Endothelial cell of umbilical vein (primary cell): ENCODE measurements at regions not wholly inside any gene's neighbourhood (a gene's known extent, or its start where the extent isn't known, plus 50 kb on each side); places are given as distances from the start of the nearest gene placed in this dataset.

Experiments used
- BruUV-seq: library from RNA; stranded (reverse); fragments of 400-500 nt; replicated peaks from 2 replicates; lab custom pipeline; 2021; lab: Mats Ljungman, UMichigan
- CTCF ChIA-PET: fragments of 300-600, 350-600 bp; sonication (Branson Sonifier 250); formaldehyde crosslinking; loops from one replicate; lab custom pipeline; 2021; ENCODE audit warnings: antibody characterized with exemption, inconsistent platforms; lab: Charles Lee
- POLR2A ChIA-PET: fragments of 300-600, 350-600 bp; sonication (Branson Sonifier 250); formaldehyde crosslinking; loops from one replicate; lab custom pipeline; 2021; ENCODE audit warnings: antibody characterized with exemption, inconsistent platforms; lab: Charles Lee
- DNase-seq: peaks from one replicate; pipeline ENCODE4 v3.0.0-alpha.2; 2011; ENCODE audit warnings: low read depth, low spot score
- FAIRE-seq: peaks from 2 replicates; lab custom pipeline; 2011; peaks lifted over from hg19 to GRCh38; lab: Jason Lieb, UNC
- H2AFZ ChIP-seq: 2 replicates; pipeline ENCODE4 v1.6.0; 2012; ENCODE audit warnings: low read depth, low read length, control low read depth, inconsistent platforms
- H3K27ac ChIP-seq: 2 replicates; pipeline ENCODE4 v1.5.1; 2011; ENCODE audit warnings: low read depth, mild to moderate bottlenecking, control low read depth, low read length, moderate library complexity; ENCODE audit not compliant: insufficient read depth
- H3K27me3 ChIP-seq, 2 experiments: 2 replicates each; pipeline versions ENCODE4 v1.6.0 to v1.6.1; 2011; ENCODE audit warnings: low read length in 2 of 2, mixed read lengths in 1 of 2; ENCODE audit not compliant: control insufficient read depth in 2 of 2, insufficient read depth in 2 of 2
- H3K36me3 ChIP-seq, 2 experiments: 2 replicates in 1 of 2; 3 replicates in 1 of 2; pipeline ENCODE4 v1.5.1; 2011; ENCODE audit warnings: low read length in 2 of 2, mild to moderate bottlenecking in 1 of 2, moderate library complexity in 1 of 2; ENCODE audit not compliant: control insufficient read depth in 2 of 2, insufficient read depth in 2 of 2; ENCODE audit errors: extremely low read depth in 1 of 2
- H3K4me1 ChIP-seq: 3 replicates; pipeline ENCODE4 v1.5.1; 2011; ENCODE audit warnings: mild to moderate bottlenecking, low read length; ENCODE audit not compliant: control insufficient read depth, insufficient read depth; ENCODE audit errors: extremely low read depth
- H3K4me2 ChIP-seq: 2 replicates; pipeline ENCODE4 v1.6.1; 2011; ENCODE audit warnings: low read length, control low read depth, mixed read lengths; ENCODE audit not compliant: insufficient read depth
- H3K4me3 ChIP-seq, 3 experiments: fragments of 200-600 bp in 1 of 3; sonication (generic), shearing (Covaris generic) in 1 of 3; replicated peaks in 1 of 3; 2 replicates each; pipeline ENCODE4 v1.5.1; 2011 to 2016; ENCODE audit warnings: control low read depth in 3 of 3, low read length in 3 of 3, mild to moderate bottlenecking in 2 of 3, inconsistent platforms in 1 of 3, low read depth in 1 of 3, moderate library complexity in 1 of 3; ENCODE audit not compliant: insufficient read depth in 1 of 3
- H3K79me2 ChIP-seq: 2 replicates; pipeline ENCODE4 v1.6.0; 2012; ENCODE audit warnings: low read length, inconsistent platforms; ENCODE audit not compliant: control insufficient read depth, insufficient read depth
- H3K9ac ChIP-seq: replicated peaks from 2 replicates; pipeline ENCODE3; 2011; ENCODE audit warnings: low read length, control low read depth; ENCODE audit not compliant: insufficient read depth; ENCODE audit errors: extremely low read depth
- H3K9me1 ChIP-seq: replicated peaks from 3 replicates; pipeline ENCODE4 v1.6.0; 2011; ENCODE audit warnings: mild to moderate bottlenecking, low read length; ENCODE audit not compliant: control insufficient read depth, insufficient read depth; ENCODE audit errors: extremely low read depth
- H3K9me3 ChIP-seq: replicated peaks from 2 replicates; pipeline ENCODE4 v1.5.1; 2012; ENCODE audit warnings: low read length, inconsistent platforms; ENCODE audit not compliant: control insufficient read depth, insufficient read depth
- H4K20me1 ChIP-seq: replicated peaks from 2 replicates; pipeline ENCODE3; 2011; ENCODE audit warnings: mild to moderate bottlenecking, low read length; ENCODE audit not compliant: control insufficient read depth, insufficient read depth; ENCODE audit errors: extremely low read depth
- EZH2 ChIP-seq: IDR thresholded peaks from 2 replicates; pipeline ENCODE4 v1.6.1; 2012; ENCODE audit warnings: borderline replicate concordance, low read depth, mild to moderate bottlenecking, moderate library complexity, low read length, inconsistent platforms; ENCODE audit not compliant: severe bottlenecking
- FOS ChIP-seq: IDR thresholded peaks from 2 replicates; pipeline ENCODE4 v1.6.1; 2011; ENCODE audit warnings: mild to moderate bottlenecking, low read length, moderate library complexity, borderline replicate concordance; ENCODE audit not compliant: insufficient read depth
- GATA2 ChIP-seq: IDR thresholded peaks from 2 replicates; pipeline ENCODE4 v1.7.0; 2011; ENCODE audit warnings: low read depth, mild to moderate bottlenecking, moderate library complexity, mixed read lengths, low read length; ENCODE audit not compliant: insufficient read length, insufficient read depth
- JUN ChIP-seq: IDR thresholded peaks from 2 replicates; pipeline ENCODE4 v1.6.1; 2011; ENCODE audit warnings: borderline replicate concordance, low read depth; ENCODE audit not compliant: insufficient read length, insufficient read depth
- MAX ChIP-seq: IDR thresholded peaks from 2 replicates; pipeline ENCODE4 v1.6.1; 2011; ENCODE audit not compliant: insufficient read depth, insufficient read length
- MYC ChIP-seq: IDR thresholded peaks from one replicate; pipeline ENCODE4 v1.6.1; 2011; ENCODE audit warnings: mild to moderate bottlenecking, low read depth, low read length
- POLR2A ChIP-seq: IDR thresholded peaks from 2 replicates; pipeline ENCODE4 v1.6.1; 2012; ENCODE audit warnings: low read depth, mild to moderate bottlenecking, control low read depth, low read length
- POLR2AphosphoS5 ChIP-seq: IDR thresholded peaks from 2 replicates; pipeline ENCODE4 v1.6.1; 2012; ENCODE audit warnings: low read depth, mild to moderate bottlenecking, control low read depth, low read length, moderate library complexity; ENCODE audit not compliant: insufficient read depth
- dilution Hi-C: fragments of 300-500 bp; cut with MboI; formaldehyde crosslinking; loops from one replicate; pipeline ENCODE4 v1.15.0; 2019; ENCODE audit warnings: low sequenced_read_pairs; ENCODE audit not compliant: extremely low pct_ligation_motif_present
- intact Hi-C: fragments of 100-400 bp; cut with micrococcal nuclease; formaldehyde crosslinking; loops from one replicate; pipeline ENCODE4 v1.10.0; 2022
- TF ChIP-seq, protein P1 (sequence below), 2 donors: IDR thresholded peaks; 1 replicate in 1 of 2; 2 replicates in 1 of 2; pipeline ENCODE4 v1.5.1; 2011; ENCODE audit warnings: low read length in 2 of 2, mild to moderate bottlenecking in 2 of 2, moderate library complexity in 2 of 2, control low read depth in 1 of 2, inconsistent platforms in 1 of 2, low read depth in 1 of 2; ENCODE audit not compliant: insufficient read depth in 1 of 2; ENCODE audit errors: extremely low read depth in 1 of 2

DNA sequence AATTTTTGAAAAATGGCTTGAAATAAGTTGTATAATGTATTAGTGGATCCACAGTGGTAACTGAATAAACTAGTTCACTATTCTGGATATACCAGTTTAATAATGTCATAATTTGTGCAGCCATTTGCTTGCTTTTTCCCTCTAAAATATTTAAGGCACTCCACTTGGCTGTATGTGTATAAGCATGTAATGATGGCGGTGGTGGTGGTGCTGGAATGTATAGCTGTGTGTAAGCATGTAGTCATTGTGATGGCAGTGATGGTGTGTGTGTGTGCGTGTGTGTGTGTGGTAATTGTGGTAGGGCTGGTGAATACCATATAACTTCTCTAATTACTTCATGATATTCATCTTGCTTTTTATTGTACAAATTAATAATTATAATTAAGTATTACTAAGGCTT, 89.2 kb upstream of the HIVEP1 start:
- DNase-seq (no peak), FAIRE-seq (no peak)
- POLR2A ChIA-PET: no interaction called here
- Histone ChIP-seq H3K4me2 (no peak overlapping the region), H3K79me2 (no peaks in the 10 kb centered on the region), H3K4me1 (peaks cover 2% of the 10 kb centered on the region), H3K9me3 (no peaks in the 10 kb centered on the region), H3K27me3 (no peaks in the 10 kb centered on the region), H3K27ac (no peak overlapping the region), H3K9ac (no peak overlapping the region), H2AFZ (no peak overlapping the region), H3K4me3 (no peak overlapping the region), H3K9me1 (no peaks in the 10 kb centered on the region), H4K20me1 (no peaks in the 10 kb centered on the region), H3K36me3 (no peaks in the 10 kb centered on the region)
- CTCF ChIA-PET: interaction anchor here (1.2 kb wide), 1 partner anchor 971 kb away, joined by 3 read pairs; no protein-coding TSS in a partner anchor
- intact Hi-C loops (no loop called here), dilution Hi-C loops (no loop called here)
- TF ChIP-seq GATA2 (no peak), JUN (no peak), POLR2A (no peak), FOS (no peak), EZH2 (no peak), MAX (no peak), POLR2AphosphoS5 (no peak), MYC (no peak)
- TF ChIP-seq, protein P1, sequence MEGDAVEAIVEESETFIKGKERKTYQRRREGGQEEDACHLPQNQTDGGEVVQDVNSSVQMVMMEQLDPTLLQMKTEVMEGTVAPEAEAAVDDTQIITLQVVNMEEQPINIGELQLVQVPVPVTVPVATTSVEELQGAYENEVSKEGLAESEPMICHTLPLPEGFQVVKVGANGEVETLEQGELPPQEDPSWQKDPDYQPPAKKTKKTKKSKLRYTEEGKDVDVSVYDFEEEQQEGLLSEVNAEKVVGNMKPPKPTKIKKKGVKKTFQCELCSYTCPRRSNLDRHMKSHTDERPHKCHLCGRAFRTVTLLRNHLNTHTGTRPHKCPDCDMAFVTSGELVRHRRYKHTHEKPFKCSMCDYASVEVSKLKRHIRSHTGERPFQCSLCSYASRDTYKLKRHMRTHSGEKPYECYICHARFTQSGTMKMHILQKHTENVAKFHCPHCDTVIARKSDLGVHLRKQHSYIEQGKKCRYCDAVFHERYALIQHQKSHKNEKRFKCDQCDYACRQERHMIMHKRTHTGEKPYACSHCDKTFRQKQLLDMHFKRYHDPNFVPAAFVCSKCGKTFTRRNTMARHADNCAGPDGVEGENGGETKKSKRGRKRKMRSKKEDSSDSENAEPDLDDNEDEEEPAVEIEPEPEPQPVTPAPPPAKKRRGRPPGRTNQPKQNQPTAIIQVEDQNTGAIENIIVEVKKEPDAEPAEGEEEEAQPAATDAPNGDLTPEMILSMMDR (IDR thresholded peaks at IDR 0.05; ENCODE audit: extremely low read depth in 1 of 2, insufficient read depth in 1 of 2, low read depth in 1 of 2, low read length in 2 of 2): no peak
- no TSS peak for BruUV-seq
